Amniotic epithelial cell (primary cell): ENCODE measurements at regions not wholly inside any gene's neighbourhood (a gene's known extent, or its start where the extent isn't known, plus 50 kb on each side); places are given as distances from the start of the nearest gene placed in this dataset.

ENCODE experiments used
- DNase-seq: peaks from one replicate; pipeline ENCODE4 v3.0.0-alpha.2; 2010; ENCODE audit warnings: low read depth

DNA sequence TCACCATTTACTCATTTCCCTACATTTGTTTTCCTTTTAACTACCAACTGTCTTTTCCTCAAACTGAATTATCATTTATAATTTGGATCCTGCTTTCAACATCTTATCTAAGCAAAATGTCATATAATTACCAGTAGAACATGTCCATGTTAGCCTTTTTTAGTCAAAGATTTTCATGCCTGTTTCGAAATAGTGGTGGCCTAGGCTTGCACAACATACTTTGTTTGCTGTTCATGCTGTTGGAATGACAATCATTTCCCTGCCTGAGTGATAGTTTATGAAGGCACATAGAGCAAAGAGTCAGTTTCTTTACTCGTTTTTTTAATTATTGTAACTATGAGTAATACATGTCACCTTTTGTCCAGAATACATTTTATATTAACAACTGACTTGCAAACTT lies 144.3 kb upstream of the ANO3 start:
- peak; percentile 91 for DNase-seq

DNA sequence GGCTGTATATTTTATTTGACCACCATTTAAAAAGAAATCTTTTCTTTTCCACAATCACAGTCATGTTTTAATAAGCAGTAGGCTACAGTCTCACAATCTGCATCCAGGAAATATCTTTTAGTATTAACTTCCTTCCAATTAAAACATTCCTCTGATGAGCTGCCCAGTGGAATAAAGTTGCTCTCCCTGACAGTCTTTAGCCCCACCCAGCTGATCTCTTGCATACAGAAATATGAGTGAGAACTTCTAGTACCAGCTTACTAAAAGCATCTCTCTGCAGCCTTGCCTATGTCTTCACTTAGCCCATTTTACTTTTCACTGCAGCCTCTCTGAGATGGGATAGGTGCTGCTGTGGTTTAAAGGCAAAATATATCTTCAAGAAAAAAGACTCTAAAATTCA lies 143.4 kb upstream of the ANO3 start:
- DNase-seq, result peak; percentile 22

DNA sequence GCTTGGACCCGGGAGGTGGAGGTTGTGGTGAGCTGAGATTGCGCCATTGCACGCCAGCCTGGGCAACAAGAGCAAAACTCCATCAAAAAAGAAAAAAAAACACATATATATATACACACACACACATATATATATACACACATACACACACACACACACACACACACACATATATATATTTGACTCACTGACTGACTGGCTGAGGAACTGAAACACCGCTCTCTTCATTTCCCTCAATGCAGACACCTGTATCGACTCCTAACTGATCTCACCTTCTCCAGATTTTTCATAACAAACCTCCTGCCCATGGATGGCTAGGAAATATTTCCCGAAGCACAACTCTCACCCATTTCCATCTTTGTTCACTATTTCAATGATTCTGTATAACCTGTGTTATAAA lies 140.7 kb upstream of the ANO3 start:
- DNase-seq, result no peak

DNA sequence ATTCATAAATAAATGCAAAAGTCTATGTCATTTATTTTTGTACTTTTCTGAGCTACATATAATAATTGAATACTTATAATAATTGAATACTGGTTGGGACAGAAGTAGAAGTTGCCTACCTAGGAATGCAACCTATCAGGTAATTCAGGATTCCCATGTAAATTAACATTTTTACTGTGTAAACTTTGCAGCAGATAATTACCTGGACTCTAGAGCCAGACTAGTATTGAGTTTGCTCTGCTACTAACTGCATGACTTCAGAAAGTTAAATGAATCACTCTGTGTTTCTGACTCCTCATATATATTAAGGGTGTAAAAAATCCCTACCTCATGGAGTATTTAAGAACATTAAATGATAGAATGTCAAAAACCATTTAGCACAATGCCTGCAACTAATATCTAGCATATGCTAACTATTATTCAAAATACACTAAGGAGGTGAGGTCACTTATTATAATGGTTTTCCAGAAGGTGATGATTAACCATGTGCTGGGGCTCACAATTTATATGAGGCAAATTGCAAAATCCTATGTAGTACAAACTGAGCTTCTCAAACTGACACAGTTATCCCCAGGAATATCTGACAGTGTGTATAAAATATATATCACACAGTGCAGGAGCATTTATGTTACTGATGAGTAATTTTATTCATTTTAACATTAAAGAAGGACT lies 138.1 kb upstream of the ANO3 start:
- DNase-seq, result peak; percentile 15

DNA sequence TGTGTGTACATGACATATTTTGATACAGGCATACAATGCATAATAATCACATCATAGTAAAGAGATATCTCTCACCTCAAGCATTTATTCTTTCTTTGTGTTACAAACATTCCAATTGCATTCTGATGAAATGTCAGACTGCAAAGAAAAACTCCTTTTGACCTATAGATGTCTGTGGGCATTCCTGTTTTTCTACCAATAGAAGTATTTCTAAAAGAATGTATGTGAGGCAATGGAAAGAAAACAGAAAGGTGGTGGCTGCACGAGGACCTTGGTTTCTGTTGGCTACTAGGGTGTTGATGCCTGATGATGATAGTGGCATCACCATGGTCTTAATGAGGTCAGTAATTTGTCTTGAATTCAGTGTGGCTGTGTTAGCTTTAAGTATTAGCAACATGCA lies 137.0 kb upstream of the ANO3 start:
- no peak for DNase-seq

DNA sequence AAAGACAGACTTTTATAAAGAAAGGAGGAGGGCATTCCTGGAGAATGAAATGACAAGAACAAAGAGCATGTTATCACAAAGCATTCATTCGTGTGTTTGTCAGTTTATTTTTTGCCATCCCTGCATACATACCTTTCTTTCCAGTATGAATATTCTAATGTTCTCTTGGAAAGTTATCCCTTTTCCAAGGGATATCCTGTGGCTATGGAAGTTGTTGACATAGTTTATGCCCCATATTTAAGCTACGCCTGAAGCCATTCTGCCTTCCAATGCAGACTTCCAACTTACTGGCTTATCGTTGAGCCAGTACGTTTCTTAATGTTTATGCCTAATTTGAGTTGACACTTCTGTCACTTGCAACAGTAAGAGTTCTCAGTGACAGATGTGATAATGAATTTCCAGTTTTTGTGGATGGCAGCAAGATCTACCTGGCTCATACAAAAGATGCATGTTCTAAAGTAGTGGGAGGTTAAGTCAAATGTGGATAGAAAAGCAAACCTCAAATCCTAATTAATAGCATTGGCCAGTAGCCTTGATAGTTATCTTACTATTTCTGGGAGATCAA lies 133.3 kb upstream of the ANO3 start:
- no peak for DNase-seq

DNA sequence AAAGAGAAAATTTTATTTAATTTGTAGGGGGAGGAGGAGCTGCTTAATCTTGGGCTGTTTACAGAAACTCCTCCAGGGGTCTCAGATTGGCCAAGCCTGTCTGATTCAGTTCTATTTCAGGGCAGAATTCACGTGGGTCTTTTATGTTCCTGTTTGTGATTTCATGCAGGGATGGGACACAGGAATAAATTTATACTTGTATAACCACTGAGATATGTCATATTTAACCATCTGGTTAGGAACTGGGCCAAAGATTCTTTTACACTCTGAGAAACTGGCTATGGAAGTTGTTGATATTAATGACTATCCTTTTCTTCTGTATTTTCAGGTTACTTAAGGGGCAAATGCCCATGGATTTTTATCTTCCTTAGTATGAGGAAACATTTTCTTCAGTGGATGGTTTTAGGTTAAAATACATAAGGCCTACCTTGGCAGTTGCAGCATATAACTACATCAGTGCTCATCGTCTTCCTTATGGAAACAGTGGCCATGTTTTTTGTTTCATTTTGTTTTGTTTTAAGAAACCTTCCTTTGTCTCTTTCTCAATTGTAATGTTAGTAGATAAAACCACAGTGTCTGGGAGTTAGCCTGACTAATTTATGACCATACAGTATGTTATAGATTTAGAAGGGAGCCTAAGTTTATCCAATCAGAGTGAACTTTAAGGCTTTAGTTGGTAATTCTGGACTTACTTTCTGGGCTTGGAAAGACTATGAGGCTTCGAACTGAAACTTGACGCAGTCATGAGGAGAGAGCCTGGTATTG lies 132.4 kb upstream of the ANO3 start:
- peak; percentile 58 for DNase-seq

DNA sequence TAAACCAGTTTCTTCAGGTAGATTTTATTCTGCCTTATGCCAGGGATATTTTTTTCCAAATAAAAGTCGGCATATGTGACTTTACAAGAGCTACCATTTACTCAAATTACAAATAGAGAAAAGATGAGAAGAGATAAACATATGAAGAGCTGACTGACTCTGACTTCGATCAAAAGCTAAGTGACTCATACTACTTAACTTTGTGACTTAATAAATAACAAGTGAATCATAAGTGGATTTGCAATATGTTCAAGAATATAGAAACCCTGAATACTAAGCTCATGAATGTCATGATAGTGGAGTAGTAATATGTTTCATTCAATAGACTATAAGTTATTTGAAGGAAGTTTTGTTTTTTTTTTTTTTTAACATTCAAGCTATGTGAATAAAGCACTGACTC lies 130.5 kb upstream of the ANO3 start:
- DNase-seq, result peak; percentile 46

DNA sequence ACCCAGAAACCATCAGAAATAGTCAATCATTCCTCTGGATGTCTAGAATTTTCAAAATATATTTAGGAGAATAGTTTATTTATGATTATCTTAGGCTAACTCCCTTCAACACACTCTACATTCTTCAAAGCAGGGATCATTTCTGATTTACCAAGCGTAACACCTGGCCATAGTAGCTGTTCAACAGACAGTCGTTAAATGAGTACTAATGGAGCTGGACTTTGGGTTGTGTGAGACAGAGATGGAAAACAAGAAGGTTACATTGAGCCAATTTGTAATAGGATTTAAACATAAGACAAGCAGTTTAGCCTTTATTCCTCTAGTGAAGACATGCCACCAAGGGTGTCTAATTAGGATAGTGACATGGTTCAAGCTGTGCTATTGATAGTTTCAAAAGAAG lies 129.2 kb upstream of the ANO3 start:
- DNase-seq, result no peak

DNA sequence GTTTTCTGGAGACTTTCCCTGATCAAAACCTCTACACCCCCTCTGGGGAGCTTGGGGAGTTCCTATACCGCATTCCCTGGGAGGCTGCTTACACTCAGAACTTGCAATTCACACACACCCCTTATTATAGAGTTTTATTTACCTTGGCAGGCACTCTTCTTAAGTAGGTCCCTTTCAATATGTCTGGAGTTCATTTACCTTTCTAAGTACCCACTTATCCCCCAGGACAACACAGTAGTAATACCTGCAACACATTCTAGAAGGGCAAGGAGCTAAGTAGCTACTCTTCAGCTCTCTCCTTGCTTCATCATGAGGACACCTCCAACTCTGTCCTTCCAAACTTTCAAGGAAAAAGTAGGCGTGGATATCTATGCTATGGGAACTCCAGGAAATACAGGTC lies 127.8 kb upstream of the ANO3 start:
- no peak for DNase-seq

DNA sequence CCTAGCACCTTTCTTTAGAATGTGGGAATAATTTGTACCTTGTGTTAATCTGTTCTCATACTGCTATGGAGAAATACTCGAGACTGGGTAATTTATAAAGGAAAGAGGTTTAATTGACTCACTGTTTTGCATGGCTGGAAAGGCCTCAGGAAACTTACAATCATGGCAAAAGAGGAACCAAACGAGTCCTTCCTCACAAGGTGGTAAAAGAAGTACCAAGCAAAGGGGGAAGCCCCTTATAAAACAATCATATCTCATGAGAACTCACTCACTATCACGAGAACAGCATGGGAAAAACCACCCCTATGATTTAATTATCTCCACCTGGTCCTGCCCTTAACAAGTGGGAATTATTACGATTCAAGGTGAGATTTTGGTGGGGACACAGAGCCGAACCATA lies 127.1 kb upstream of the ANO3 start:
- no peak for DNase-seq

DNA sequence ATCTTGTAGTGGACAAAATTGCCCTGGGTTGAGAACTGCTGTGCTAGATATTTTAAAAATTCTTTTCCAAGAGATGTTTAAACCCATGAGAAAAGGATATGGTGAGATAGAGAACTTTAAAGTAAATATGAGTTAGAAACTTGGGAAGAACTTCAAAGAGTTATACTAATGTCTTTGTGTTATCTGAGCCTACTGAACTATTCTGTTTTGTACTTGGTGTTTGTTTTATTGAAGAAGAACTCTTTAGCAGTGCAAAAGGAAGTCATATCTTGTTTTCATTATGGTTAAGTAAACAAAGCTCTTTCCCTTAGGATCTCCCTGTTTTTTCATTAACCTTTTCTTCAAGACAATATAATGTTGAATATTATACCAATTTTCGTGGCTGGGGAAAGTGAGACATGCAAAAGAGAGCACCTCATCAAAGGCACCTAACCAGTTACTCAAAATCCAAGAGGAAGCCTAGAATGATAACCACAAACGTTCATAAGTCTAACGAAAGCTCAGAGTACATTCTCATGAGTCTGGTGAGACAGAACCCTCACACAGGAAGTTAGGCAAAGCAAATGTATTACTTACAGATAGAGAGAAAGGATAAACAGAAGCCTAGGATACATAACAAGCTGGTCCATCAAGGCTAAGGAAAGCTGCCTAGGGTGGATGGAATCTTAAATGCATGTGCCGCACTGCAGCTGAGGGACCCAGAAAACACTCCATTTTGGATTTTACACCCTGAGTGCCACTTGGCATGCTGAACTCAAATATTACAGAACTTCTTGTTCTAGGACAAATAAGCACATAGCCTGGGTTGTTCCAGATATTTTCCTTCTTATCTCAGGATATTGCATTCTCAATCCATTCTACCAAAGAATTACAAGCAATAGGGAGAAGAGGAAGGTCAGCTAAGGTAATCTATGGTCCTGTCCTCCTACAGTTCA lies 112.5 kb upstream of the ANO3 start:
- peak; percentile 61 for DNase-seq

DNA sequence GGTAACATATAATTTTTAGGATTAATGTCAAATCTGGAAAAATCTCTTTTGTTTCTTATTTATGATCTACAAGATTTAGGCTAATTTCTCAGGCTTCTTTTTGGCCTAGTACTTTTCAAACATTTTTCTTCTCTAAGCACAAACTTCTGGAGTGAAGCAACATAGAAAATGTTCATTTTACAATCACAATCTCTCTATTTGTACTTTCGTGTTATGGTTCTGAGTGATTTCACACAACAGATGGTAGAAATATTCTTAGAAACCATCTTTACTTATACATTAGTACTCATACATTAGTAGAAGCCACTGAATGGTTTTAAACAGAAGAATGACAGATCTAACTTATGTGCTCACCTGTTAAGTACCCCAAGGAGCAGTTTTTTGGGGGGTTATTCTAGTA lies 106.3 kb upstream of the ANO3 start:
- DNase-seq, result no peak

DNA sequence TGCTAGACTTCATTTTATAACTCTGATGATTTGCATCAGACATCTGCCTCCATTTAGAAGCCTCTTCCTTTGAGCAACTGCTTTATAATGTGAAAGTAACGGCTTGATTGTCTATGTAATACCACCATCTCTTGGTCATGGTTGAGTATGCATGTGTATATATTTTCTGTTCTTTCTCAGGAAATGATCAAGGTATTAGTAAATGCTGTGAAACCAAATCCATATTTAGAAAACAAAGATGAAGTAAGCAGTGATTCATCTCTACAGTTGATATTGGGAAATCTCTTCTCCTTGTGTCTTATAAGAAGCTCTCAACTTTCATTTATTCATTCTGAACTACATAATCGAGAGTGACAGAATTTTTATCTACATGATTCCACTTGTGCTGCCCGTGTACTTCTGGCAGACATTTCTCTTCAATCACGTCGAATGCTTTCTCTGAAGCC lies 104.6 kb upstream of the ANO3 start:
- peak; percentile 94 for DNase-seq

DNA sequence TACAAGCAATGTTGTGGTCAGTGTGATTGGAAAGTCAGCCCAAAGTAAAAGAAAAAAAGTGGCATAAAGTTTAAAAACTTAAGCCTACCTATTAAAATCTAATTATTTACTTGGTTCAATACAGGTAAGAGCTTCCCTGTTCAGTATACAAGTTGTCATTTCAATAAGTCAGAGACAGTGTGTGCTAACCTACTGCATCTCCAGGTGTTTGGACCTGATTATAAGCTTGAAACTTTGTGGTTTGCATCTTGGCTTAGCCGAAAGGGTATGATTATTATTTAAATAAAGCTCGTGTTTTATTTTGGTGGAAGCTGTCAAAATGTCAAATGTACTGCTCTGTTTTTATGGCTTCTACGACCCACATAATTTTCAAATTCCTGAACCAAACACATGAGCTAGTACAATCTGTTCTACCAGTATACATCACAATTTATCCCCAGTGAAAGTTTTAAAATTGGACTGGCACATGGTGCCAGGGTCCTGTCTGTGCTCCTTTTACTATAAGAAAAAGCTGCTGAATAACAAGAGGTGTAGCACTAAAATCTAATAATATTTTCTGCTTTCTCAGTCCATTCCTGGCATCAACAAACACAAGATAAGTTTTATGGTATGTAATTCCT lies 103.9 kb upstream of the ANO3 start:
- DNase-seq, result peak; percentile 48

DNA sequence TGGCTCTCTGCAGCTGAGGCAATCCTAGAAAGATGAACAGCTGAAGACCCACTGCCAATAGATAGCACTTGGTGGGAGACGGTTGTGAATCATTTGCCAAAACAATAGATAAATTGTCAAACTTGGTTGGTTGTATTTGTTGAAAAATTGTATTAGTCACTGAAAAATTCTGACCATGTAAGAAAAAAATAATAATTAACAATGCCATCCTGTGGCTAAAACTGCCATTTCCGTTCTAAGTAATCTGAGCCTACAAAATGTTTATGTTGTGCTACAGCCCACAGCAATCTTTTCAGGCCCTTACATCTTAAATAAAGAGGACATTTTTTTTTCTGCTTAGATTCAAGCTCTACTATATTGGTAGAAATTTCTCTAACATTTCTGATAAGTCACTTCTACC lies 103.2 kb upstream of the ANO3 start:
- DNase-seq, result no peak

DNA sequence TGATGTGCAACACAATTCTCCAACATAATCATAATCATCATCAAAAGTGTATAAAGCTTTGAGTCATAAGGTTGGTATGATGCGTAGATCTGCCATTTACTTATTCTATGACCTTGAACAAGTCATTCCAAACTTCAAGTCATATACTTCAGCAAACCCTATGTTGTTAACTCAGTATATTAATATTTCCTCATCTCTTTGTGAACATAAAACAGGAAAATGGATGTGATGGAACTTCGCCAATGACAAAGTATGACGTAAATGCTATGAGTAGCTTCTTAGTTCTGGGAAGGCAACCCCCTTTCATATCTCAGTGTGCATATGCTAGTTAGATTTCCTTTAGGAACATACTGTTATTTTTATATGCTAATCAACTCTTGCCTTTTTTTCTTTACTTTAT lies 102.7 kb upstream of the ANO3 start:
- DNase-seq, result peak; percentile 99

DNA sequence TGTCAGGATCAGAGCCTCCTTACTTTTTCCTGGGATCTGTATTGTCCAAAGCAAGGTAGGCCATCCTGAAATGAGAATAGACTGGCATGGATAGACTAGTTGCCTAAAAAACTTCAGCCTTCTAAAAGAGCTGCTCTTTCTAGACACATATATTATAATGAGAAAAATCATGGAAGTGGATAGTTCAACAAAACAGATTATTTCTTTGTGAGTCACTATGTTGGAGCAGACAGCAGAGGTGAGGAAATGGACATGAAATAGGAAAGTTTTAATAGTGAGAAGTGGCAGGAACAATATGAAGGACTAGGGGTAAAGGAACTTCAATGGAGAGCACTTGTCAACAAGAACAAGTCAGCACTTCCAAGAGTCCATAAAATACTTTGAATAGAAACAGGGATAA lies 101.9 kb upstream of the ANO3 start:
- peak; percentile 50 for DNase-seq

DNA sequence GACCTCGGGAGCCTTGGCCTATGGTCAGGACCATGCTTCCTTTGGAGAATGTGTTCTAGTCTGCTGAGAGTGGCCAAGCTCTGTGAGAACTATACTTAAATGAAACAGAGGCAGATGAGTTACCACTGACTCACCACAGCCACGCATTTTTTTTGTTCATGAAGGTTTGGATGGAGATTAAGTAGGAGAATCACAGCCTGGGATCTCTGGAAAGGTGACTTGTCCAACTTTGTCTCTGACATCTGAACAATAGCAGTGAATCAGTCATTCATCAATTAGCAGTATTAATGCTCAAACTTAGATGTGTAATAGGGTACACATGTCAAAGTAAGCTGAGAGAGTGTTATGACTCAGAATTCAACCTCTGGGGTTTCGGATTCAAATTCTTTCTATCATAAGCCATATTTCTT lies 100.7 kb upstream of the ANO3 start:
- DNase-seq, result peak; percentile 91

DNA sequence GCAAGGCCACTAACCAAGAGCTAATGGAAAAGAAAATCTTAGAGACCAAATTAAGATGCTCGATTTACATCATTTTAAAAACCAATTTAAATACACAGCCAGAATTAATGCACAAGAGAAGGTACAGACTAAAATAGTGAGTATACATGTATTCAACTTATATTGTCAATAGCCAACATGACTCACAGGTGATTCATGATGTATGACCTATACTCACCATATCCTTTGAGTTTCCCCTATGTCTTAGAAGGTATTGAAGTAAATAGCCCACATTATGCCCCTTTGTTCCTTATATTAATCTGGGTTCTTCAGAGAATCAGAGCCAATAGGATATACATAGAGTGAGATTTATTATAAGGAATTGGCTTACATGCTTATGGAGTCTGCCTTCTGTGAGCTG lies 97.5 kb upstream of the ANO3 start:
- no peak for DNase-seq

DNA sequence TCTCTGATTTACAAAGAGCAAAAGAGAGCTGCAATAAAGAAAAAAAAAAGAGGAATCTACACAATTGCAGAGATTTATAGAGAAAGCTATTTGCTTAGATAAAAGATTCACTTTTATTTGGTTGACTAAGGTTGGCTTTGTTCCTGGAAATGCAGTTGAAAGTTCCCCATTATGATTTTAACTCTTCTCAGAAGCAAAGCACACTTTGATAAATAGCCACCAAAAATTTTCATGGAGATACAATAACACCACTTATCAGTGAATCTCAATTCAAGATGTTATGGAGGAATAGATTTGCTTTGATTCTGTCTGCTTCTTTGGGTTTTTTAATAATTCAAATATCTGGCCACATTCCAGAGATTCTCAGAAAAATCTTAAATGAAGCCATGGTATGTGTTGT lies 88.5 kb upstream of the ANO3 start:
- no peak for DNase-seq

DNA sequence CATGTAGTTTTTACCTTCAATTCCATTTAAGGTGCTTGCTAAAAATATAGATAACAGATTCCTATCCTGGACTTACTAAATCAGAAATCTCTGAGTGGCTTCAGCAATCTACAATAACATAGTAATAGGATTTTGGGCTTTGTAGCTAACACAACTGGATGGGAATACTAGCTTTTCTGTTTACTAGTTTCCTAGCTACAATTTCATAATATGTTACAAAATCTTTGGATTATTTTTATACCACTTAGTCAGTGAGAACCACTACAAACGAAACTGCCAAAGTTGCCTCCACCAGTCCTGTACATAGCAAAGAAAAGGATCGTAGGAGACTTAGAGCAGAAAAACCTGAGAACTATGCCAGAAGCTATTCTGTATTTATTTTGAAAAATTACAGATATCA lies 87.7 kb upstream of the ANO3 start:
- peak; percentile 43 for DNase-seq
